HG02970 (cell line): ENCODE measurements at regions not wholly inside any gene's neighbourhood (a gene's known extent, or its start where the extent isn't known, plus 50 kb on each side); places are given as distances from the start of the nearest gene placed in this dataset.
"Not testable (repeated sequence)": the region's sequence is repeated elsewhere in the genome, so short reads cannot be mapped to it uniquely, and the experiment has no call there.

Experiments used
- ATAC-seq: cut with Tn5 transposase; IDR thresholded peaks from one replicate; pipeline ENCODE4 v1.9.1; 2021; ENCODE audit warnings: mild to moderate bottlenecking, moderate library complexity, moderate number of reproducible peaks; ENCODE audit not compliant: unreplicated experiment, low FRiP score

- ATAC-seq = no peak
These were observed 486.5 kb upstream of the HTR2C start for GRCh38 chrX:114097427-114097826.

GRCh38 chrX:114095789-114096188 is 488.1 kb upstream of the HTR2C start:
- ATAC-seq = no peak

GRCh38 chrX:114087543-114087942 is 496.3 kb upstream of the HTR2C start:
- no peak for ATAC-seq

GRCh38 chrX:114077773-114078172 is 506.1 kb upstream of the HTR2C start:
- ATAC-seq = no peak

GRCh38 chrX:114075073-114075673 is 508.7 kb upstream of the HTR2C start:
- ATAC-seq = no peak

GRCh38 chrX:114073926-114074325 is 510.0 kb upstream of the HTR2C start:
- ATAC-seq = no peak

- no peak for ATAC-seq
These were observed 512.5 kb upstream of the HTR2C start for GRCh38 chrX:114071412-114071811.

GRCh38 chrX:114065577-114066223 is 518.2 kb upstream of the HTR2C start:
- ATAC-seq = no peak

- no peak for ATAC-seq
These were observed 522.7 kb upstream of the HTR2C start for GRCh38 chrX:114061226-114061625.

- ATAC-seq = no peak
These were observed 524.9 kb upstream of the HTR2C start for GRCh38 chrX:114058988-114059418.

GRCh38 chrX:114057422-114057821 is 526.5 kb upstream of the HTR2C start:
- not testable (repeated sequence) for ATAC-seq

GRCh38 chrX:114051667-114052315 is 532.1 kb upstream of the HTR2C start:
- ATAC-seq = no peak

GRCh38 chrX:114050075-114050796 is 533.6 kb upstream of the HTR2C start:
- no peak for ATAC-seq

GRCh38 chrX:114049063-114049462 is 534.8 kb upstream of the HTR2C start:
- ATAC-seq = no peak

GRCh38 chrX:114047558-114047957 is 536.3 kb upstream of the HTR2C start:
- ATAC-seq = no peak

GRCh38 chrX:114046695-114047279 is 537.1 kb upstream of the HTR2C start:
- no peak for ATAC-seq

GRCh38 chrX:114041470-114041869 is 542.4 kb upstream of the HTR2C start:
- not testable (repeated sequence) for ATAC-seq

GRCh38 chrX:114040661-114041269 is 543.1 kb upstream of the HTR2C start:
- ATAC-seq = not testable (repeated sequence)

- ATAC-seq = not testable (repeated sequence)
These were observed 543.8 kb upstream of the HTR2C start for GRCh38 chrX:114040111-114040510.

GRCh38 chrX:114038358-114038757 is 545.5 kb upstream of the HTR2C start:
- ATAC-seq = no peak
